C4-2B (cell line): ENCODE measurements at regions not wholly inside any gene's neighbourhood (a gene's known extent, or its start where the extent isn't known, plus 50 kb on each side); places are given as distances from the start of the nearest gene placed in this dataset.

ENCODE experiments used
- H3K27ac ChIP-seq: fragments of 450-650 bp; 2 replicates; pipeline ENCODE4 v1.5.1; 2017
- CTCF ChIP-seq: fragments of 450-650 bp; conservative IDR thresholded peaks from 2 replicates; pipeline ENCODE4 v1.5.1; 2017; ENCODE audit warnings: mild to moderate bottlenecking
- ZFX ChIP-seq: fragments of 450-650 bp; IDR thresholded peaks from 2 replicates; pipeline ENCODE4 v1.6.1; 2017

GRCh38 chr15:39299486-39300267 lies 281.2 kb upstream of the THBS1 start:
- no peak overlapping the region for H3K27ac ChIP-seq
- no peak for TF ChIP-seq CTCF
- TF ChIP-seq ZFX = no peak

GRCh38 chr15:39300451-39301153 lies 280.3 kb upstream of the THBS1 start:
- H3K27ac ChIP-seq = no peak overlapping the region
- no peak for TF ChIP-seq CTCF
- no peak for TF ChIP-seq ZFX

- TF ChIP-seq ZFX (no peak), CTCF (no peak)
- no peak overlapping the region for H3K27ac ChIP-seq
These were observed 279.3 kb upstream of the THBS1 start for GRCh38 chr15:39301589-39301999.

- no peak for TF ChIP-seq ZFX
- TF ChIP-seq CTCF = no peak
- no peak overlapping the region for H3K27ac ChIP-seq
These were observed 277.9 kb upstream of the THBS1 start for GRCh38 chr15:39302936-39303335.

- TF ChIP-seq CTCF (no peak), ZFX (no peak)
- no peak overlapping the region for H3K27ac ChIP-seq
These were observed 276.6 kb upstream of the THBS1 start for GRCh38 chr15:39304201-39304841.

GRCh38 chr15:39304931-39305728 lies 275.7 kb upstream of the THBS1 start:
- no peak for TF ChIP-seq ZFX
- no peak for TF ChIP-seq CTCF
- H3K27ac ChIP-seq = no peak overlapping the region
